Urinary bladder (tissue), 3 donors: ENCODE measurements at regions not wholly inside any gene's neighbourhood (a gene's known extent, or its start where the extent isn't known, plus 50 kb on each side); places are given as distances from the start of the nearest gene placed in this dataset.

Experiments used
- DNase-seq: peaks from one replicate; pipeline ENCODE4 v3.0.0-alpha.2; 2015; ENCODE audit errors: extremely low spot score
- H3K27ac ChIP-seq: one replicate; pipeline ENCODE4 v1.5.1; 2013; ENCODE audit warnings: low read depth, mild to moderate bottlenecking, moderate library complexity
- H3K36me3 ChIP-seq: one replicate; pipeline ENCODE4 v1.6.1; 2013; ENCODE audit warnings: mild to moderate bottlenecking, moderate library complexity; ENCODE audit not compliant: insufficient read depth
- H3K4me1 ChIP-seq: one replicate; pipeline ENCODE4 v1.6.1; 2013; ENCODE audit warnings: mild to moderate bottlenecking, moderate library complexity; ENCODE audit not compliant: insufficient read depth
- H3K4me3 ChIP-seq: one replicate; pipeline ENCODE4 v1.5.1; 2013; ENCODE audit warnings: low read depth, low read length
- WGBS: extraction: QIAGEN DNeasy Blood & Tissue Kit; methylation state at CpG from one replicate; pipeline ENCODE4 v1.1.7; 2013; 5-methylcytosine and 5-hydroxymethylcytosine counted together
- donor health status: healthy with polysubstance abuse.
- donor health status: healthy.

DNA sequence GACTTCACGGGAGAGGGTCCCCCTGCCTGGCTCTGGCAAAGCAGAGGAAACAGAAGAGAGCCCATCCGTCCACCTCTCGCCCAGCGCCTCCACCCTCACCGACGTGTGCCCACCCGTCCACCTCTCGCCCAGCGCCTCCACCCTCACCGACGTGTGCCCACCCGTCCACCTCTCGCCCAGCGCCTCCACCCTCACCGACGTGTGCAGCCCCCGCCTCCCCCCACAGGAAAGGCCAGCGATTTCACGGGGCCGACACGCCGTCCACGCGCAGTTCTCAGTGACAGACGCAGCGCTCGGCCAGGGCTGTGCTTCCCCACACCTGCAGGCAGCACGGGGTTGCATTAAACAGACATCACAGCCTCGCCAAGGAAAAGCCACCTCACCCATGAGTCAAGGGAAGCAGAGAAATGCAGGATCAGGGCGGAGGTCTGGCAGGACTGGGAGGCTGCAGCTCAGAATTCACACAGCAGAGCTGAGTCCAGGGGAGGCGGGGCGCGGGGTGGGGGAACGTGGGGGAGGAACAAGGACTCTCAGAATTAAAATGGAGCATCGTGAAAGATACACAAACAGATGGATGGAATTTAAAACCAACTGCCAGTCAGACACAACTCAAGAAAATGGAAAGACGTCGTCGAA, 377.7 kb downstream of the BRD1 start:
- H3K4me1 ChIP-seq = no peaks in the 10 kb centered on the region
- H3K36me3 ChIP-seq = no peaks in the 10 kb centered on the region
- no peak overlapping the region for H3K4me3 ChIP-seq
- DNase-seq = no peak
- no peak overlapping the region for H3K27ac ChIP-seq
- 25% methylated on average over 38 of the region's 38 CpGs for WGBS

DNA sequence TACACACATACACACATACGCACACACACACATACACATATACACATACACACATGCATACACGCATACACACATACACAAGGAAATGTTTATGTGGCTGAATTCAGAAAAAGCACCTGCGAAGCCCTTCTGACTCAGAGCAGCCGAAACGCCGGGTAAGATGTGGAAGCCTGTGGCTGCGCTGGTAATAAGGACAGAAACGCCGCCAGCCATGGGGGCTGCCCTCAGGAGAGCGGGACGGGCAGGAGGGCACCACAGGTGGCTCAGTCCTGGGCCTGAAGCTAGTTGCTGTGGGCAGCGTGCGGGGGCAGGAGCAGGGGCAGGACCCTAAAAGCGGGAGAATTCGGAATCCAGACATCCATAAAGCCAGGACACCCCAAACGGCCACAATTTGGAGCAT, 378.3 kb downstream of the BRD1 start:
- Histone ChIP-seq H3K4me3 (no peak overlapping the region), H3K27ac (no peak overlapping the region), H3K36me3 (no peaks in the 10 kb centered on the region), H3K4me1 (no peaks in the 10 kb centered on the region)
- DNase-seq = no peak
- 59% methylated on average over 16 of the region's 16 CpGs for WGBS

DNA sequence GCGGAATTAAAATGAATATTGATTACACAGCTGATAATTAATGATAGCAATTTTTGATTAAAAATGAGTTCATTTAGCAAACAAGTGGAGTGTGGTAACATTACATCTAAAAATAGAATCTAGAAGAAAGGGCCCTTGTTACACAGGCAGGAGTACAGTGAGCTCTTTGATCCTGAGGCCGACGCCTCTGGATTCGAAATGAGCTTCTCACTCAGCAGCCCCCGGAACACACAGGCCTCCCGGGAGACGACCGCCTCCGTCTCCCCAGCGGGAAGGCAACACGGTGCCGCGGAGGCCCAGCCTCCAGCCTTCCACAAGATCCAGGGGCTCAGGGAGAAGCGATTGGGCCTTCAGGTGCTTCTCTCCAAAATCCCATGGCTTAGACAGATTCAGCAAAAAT, 379.1 kb downstream of the BRD1 start:
- WGBS = 55% methylated on average over 14 of the region's 14 CpGs
- H3K27ac ChIP-seq = no peak overlapping the region
- no peak overlapping the region for H3K4me3 ChIP-seq
- H3K4me1 ChIP-seq = no peaks in the 10 kb centered on the region
- no peaks in the 10 kb centered on the region for H3K36me3 ChIP-seq
- DNase-seq = no peak

DNA sequence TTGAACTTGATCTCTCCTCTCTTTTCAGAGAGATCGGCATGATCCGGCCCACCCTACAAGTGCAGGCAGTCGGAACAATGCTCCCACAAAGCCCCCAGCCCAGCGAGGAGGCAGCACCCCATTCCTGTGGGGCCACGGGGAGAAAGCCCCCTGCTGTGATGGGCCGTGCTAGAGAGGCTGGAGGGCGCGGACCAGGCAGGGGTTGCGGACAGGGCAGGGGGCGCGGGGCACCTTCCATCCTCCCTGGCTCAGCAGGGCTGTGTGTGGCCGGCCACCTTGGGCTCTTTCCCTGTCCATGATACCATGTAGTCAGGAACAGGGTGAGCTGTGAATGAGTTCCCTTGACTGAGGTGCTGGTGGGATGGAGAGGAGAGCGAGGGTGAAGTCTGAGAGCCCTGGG, 379.8 kb downstream of the BRD1 start:
- H3K36me3 ChIP-seq = no peaks in the 10 kb centered on the region
- whole genome bisulfite sequencing = 84% methylated on average over 13 of the region's 13 CpGs
- no peak for DNase-seq
- H3K27ac ChIP-seq = no peak overlapping the region
- no peaks in the 10 kb centered on the region for H3K4me1 ChIP-seq
- H3K4me3 ChIP-seq = no peak overlapping the region

DNA sequence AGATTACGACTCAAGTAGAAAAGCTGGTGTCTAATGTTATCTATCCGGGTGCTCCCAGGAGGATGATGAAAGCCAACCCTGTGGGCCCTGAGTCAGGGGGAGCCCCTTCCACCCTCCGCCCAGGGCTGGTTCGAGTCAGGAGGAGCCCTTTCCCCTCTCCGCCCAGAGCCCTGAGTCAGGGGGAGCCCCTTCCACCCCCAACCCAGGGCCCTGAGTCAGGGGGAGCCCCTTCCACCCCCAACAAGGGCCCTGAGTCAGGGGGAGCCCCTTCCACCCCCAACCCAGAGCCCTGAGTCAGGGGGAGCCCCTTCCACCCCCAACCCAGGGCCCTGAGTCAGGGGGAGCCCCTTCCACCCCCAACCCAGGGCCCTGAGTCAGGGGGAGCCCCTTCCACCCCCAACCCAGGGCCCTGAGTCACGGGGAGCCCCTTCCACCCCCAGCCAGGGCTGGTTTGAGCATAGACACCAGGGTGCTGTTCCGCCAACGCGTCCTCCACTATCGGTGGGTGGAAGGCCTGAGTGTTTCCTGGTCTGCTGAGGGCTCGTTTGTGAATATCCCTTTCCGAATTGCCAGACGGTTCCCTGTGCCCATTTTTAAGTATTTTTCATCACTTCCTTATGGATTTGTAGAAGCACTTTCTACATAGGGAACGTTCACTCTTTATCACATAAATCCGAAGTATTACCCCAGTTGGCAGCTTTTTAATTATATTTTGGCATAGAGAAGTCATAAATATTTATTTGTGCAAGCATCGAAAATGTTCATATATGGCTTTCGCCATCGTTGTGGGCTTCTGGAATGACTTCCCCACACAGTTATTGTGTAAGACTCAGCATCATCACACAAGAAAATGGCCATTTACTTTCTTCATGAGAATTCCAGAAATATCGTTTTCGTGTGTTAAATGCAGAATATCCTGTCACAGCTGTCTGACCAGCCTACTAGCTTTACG, 380.6 kb downstream of the BRD1 start:
- Histone ChIP-seq H3K27ac (no peak overlapping the region), H3K36me3 (no peaks in the 10 kb centered on the region), H3K4me3 (no peak overlapping the region), H3K4me1 (no peaks in the 10 kb centered on the region)
- 68% methylated on average over 21 of the region's 21 CpGs for WGBS
- DNase-seq = no peak

DNA sequence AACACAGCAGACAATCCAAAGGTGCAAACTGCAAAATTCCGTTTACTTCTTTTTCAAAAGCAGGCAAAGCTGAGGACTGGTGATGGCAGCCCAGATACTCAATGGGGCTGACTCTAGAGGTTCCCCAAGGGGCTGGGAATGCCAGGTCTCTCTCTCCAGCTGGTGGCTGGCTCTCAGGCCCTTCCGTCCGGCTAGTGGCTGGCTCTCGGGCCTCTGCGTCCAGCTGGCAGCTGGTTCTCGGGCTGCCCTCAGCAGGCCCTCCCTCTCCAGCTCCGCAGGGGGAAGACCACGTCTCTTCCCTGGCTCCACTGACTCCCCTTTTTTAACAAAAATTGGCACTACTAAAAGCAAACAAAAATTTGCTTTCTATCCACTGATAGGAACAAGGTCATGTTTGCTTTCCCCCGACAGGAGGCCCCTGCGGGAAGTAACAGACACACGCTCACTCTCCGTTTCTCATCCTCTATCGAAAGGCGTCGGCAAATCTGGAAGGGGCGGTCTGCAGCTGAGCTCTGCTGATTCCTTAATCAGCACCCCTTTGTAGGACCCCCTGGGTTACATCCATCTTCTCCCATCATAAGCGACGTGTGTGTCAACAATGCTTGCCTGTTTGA, 381.4 kb downstream of the BRD1 start:
- WGBS = 66% methylated on average over 18 of the region's 18 CpGs
- DNase-seq = no peak
- Histone ChIP-seq H3K27ac (no peak overlapping the region), H3K4me1 (no peaks in the 10 kb centered on the region), H3K4me3 (no peak overlapping the region), H3K36me3 (no peaks in the 10 kb centered on the region)

DNA sequence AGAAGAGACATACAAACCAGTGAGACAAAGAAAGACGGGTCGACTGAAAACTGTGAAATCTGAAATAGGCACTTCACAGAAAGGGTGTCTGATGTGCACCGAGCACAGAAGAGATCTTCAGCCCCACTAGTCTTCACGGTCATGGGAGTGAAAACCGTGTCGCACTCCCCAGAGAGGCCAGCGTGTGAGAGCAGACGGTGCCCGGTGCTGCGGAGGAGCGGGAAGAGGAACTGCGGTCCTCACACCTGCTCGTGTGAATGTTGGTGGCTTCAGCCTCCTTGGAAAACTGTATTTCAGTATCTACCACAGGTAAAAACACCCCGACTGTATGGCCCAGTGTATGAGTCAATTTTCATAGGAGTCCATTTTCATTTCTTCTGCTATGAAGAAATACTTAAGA, 382.9 kb downstream of the BRD1 start:
- H3K36me3 ChIP-seq = no peaks in the 10 kb centered on the region
- no peaks in the 10 kb centered on the region for H3K4me1 ChIP-seq
- no peak for DNase-seq
- WGBS = 85% methylated on average over 14 of the region's 14 CpGs
- no peak overlapping the region for H3K27ac ChIP-seq
- no peak overlapping the region for H3K4me3 ChIP-seq

DNA sequence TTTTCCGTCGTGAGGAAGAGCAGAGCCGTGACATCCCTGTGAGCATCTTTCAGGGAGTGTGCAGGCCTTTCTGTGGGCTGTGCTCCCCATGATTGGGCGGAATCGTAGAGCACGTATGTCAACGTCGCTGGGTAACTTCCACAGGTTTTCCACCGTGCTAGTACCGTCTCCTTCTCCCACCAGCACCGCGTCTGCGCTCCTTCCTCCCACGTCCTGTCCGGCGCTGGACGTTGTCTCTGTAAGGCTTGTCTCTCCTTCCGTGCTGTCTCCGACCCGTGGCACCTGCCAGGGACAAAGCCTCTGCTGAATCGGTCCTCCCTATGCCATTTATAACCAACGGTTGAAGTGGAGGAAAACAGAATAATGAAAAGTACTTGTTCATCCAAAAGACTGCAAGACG, 386.7 kb downstream of the BRD1 start:
- 90% methylated on average over 23 of the region's 23 CpGs for WGBS
- no peaks in the 10 kb centered on the region for H3K36me3 ChIP-seq
- DNase-seq = no peak

DNA sequence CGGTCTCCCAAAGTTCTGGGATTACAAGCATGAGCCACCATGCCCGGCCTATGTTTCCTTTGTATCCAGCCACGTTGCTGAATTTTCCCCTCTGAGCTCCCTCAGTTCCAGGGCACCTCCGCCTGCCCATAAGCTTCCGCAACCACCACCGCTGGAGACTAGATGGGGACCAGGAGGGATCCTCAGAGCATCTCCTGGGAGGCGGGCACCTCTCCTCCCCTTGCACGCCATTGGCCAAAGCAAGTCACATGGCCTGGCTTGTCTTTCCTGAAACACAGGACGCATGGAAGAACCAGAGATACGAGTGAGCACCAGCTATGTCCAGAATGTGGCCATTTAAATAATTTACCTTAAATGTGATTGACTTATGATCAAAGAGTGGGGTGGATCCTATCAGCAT, 388.3 kb downstream of the BRD1 start:
- no peak overlapping the region for H3K27ac ChIP-seq
- no peaks in the 10 kb centered on the region for H3K36me3 ChIP-seq
- 83% methylated on average over 10 of the region's 10 CpGs for WGBS
- no peak overlapping the region for H3K4me3 ChIP-seq
- no peak for DNase-seq
- H3K4me1 ChIP-seq = no peaks in the 10 kb centered on the region

More for the DNA sequence above, 386.7 kb downstream of the BRD1 start:
- Histone ChIP-seq H3K4me1 (no peaks in the 10 kb centered on the region), H3K27ac (no peak overlapping the region), H3K4me3 (no peak overlapping the region)

DNA sequence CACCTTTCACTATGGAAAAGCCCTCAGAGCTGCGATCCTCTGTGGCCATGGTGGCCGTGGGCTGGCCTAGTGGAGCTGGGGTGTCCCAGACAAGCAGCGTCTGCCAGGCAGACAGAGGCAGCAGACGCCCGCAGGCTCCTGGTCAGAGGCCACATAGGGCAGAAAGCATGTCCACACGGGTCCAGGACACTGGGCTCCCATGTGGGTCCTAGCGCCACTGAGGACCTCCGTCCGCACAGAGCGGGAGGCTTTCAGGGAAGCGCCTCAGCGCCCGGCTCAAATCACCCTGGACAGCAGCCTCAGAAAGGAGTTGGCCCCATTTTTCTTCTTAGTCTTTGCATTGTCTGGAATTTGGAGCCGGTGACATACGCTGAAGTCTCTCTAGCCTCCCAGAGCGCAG, 389.7 kb downstream of the BRD1 start:
- DNase-seq = no peak
- Histone ChIP-seq H3K4me1 (no peaks in the 10 kb centered on the region), H3K36me3 (no peaks in the 10 kb centered on the region), H3K4me3 (no peak overlapping the region), H3K27ac (no peak overlapping the region)
- WGBS = 77% methylated on average over 16 of the region's 16 CpGs

DNA sequence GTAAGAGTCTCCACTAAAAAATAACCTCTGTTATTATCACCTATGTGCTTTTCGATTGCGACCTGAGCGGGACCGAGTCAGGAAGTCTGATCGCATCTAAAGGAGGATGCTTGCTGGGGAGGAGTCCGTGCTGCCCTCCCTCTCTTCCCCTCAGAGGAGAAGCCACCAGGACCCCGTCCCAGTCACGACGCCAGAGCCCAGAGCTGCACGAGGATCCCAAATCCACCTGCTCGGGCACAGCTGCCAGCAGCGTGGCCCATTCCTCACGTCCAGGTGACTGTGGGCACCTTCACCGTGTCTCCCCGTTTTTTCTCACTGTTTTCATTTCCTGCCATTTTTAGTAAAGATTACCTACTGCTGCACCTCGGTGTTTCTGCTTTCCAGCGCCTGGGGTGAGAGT, 390.3 kb downstream of the BRD1 start:
- Histone ChIP-seq H3K4me3 (no peak overlapping the region), H3K27ac (no peak overlapping the region), H3K4me1 (no peaks in the 10 kb centered on the region), H3K36me3 (no peaks in the 10 kb centered on the region)
- DNase-seq = no peak
- WGBS = 87% methylated on average over 17 of the region's 17 CpGs

DNA sequence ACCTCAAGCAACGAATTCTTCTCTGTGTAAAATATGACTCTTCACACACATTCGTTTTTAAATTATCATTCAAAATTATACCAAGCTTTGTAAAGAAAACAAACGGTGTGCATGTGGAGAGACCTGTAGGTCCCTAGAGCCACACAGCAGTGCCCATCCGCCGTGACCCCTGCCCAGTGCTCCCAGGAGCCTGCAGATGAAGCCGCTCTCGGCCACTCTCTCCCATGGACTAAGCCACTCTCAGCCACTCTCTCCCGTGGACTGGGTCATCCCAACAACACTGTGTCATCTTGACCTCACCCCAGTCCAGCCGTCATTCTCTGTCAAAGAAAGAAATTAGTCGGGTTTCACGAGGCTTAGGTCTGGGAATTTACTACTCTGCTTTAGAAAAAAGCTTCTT, 391.6 kb downstream of the BRD1 start:
- 67% methylated on average over 11 of the region's 11 CpGs for WGBS
- H3K27ac ChIP-seq = no peak overlapping the region
- DNase-seq = no peak
- no peaks in the 10 kb centered on the region for H3K36me3 ChIP-seq
- H3K4me1 ChIP-seq = no peaks in the 10 kb centered on the region
- no peak overlapping the region for H3K4me3 ChIP-seq

DNA sequence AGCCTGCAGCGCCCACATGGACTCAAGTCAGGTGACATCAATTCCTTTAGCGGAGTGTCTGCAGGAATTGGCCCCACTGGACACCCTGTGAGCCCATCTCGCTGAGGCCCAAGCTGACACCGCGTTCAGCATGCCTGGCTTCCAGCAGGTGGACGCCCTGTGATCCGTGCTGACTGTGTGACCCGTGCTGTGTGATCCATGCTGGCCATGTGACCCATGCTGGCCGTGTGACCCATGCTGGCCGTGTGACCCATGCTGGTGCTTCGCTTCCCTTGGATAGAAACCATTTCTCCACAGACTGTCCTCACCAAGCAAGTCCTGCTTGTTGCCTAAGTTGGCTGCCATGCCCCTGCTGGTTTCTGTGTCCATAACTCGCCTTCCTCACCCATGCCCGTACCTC, 392.1 kb downstream of the BRD1 start:
- WGBS = 82% methylated on average over 13 of the region's 13 CpGs
- H3K36me3 ChIP-seq = no peaks in the 10 kb centered on the region
- no peaks in the 10 kb centered on the region for H3K4me1 ChIP-seq
- DNase-seq = no peak
- no peak overlapping the region for H3K27ac ChIP-seq
- no peak overlapping the region for H3K4me3 ChIP-seq
